ENCODE measurements at regions not wholly inside any gene's neighbourhood (a gene's known extent, or its start where the extent isn't known, plus 50 kb on each side); places are given as distances from the start of the nearest gene placed in this dataset.

DNA sequence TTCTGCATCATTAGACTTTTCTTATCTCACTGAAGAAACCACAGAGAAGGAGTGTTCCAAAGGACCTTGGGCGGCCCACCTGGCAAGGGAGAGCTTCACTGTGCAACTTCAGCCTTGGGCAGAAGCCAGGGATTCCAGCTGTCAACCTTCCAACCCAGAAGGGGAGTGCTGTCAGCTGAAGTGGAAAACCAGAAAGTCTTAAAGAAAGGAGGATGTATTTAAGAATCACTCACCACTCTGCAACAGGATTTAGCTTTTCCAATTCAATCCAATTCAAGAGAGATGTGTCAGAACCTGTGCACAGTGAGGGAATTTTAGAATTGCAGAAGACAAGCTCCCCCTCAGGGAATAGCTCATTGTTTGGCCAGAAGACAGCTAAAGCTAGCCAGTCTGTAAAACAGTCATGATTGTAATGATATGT, 553.7 kb downstream of the CD83 start:
- Histone ChIP-seq H3K36me3 (no peaks in the 10 kb centered on the region), H3K4me1 (no peaks in the 10 kb centered on the region), H3K4me3 (no peak overlapping the region), H3K9me3 (no peaks in the 10 kb centered on the region), H3K27ac (no peak overlapping the region), H3K27me3 (no peaks in the 10 kb centered on the region)
- WGBS, 2 donors = 45 to 56% methylated on average over 1 of the region's 1 CpG
- ATAC-seq (ENCODE audit: low FRiP score in 2 of 2) (peak in 1 of 2 donors; percentile 67), DNase-seq (no peak)
- TF ChIP-seq POLR2AphosphoS5 (IDR thresholded peaks at IDR 0.05) = no peak
- no peak for TF ChIP-seq POLR2A (IDR thresholded peaks at IDR 0.05)
- no peak for TF ChIP-seq EP300 (IDR thresholded peaks at IDR 0.05)
- TF ChIP-seq, protein P1, sequence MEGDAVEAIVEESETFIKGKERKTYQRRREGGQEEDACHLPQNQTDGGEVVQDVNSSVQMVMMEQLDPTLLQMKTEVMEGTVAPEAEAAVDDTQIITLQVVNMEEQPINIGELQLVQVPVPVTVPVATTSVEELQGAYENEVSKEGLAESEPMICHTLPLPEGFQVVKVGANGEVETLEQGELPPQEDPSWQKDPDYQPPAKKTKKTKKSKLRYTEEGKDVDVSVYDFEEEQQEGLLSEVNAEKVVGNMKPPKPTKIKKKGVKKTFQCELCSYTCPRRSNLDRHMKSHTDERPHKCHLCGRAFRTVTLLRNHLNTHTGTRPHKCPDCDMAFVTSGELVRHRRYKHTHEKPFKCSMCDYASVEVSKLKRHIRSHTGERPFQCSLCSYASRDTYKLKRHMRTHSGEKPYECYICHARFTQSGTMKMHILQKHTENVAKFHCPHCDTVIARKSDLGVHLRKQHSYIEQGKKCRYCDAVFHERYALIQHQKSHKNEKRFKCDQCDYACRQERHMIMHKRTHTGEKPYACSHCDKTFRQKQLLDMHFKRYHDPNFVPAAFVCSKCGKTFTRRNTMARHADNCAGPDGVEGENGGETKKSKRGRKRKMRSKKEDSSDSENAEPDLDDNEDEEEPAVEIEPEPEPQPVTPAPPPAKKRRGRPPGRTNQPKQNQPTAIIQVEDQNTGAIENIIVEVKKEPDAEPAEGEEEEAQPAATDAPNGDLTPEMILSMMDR (IDR thresholded peaks at IDR 0.05) = no peak

DNA sequence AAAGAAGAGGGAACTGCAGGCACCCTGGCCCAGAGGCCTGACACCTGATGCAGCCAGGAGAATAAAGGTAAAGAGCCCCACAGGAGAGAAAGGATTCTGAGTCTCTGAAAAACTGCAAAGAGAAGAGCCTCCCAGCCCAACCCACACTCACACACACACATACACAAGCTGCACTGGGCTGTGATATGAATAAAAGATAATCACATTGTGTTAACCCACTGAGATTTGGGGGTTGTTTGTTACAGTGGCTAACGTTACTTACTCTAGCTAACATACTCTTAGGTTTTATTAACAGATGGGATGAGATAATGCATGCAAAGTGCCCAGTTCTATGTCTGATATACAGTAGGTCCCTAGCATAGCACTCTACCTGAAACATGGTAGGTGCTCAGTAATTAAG, 554.4 kb downstream of the CD83 start:
- ATAC-seq (ENCODE audit: low FRiP score in 2 of 2) (no peak), DNase-seq (no peak)
- Histone ChIP-seq H3K27ac (no peak overlapping the region), H3K4me1 (no peaks in the 10 kb centered on the region), H3K27me3 (no peaks in the 10 kb centered on the region), H3K9me3 (no peaks in the 10 kb centered on the region), H3K36me3 (no peaks in the 10 kb centered on the region), H3K4me3 (no peak overlapping the region)
- TF ChIP-seq EP300 (IDR thresholded peaks at IDR 0.05) (no peak), POLR2A (IDR thresholded peaks at IDR 0.05) (no peak), POLR2AphosphoS5 (IDR thresholded peaks at IDR 0.05) (no peak)
- TF ChIP-seq, protein P1 (IDR thresholded peaks at IDR 0.05) = no peak
- 95 to 100% methylated on average over 1 of the region's 1 CpG for WGBS, 2 donors

DNA sequence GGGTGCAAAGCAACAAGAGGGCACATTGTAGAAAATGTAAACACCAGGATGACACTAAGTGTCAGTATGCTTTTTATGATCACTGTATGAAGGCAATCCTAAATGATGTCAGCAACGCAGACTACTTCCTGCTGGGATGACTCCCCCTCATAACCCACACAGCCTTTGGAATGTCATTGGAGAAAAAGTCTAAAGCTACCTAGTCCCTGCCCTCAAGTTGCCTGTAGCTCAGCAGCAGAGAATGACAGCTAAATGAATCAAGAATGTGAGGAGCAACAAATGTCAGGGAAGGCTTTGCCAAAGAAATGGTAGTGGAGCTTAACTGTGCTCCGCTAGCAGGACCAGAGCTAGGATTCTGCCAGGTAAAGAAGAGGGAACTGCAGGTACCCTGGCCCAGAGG, 555.6 kb downstream of the CD83 start:
- DNase-seq (no peak), ATAC-seq (ENCODE audit: low FRiP score in 2 of 2) (no peak)
- 88 to 89% methylated on average over 2 of the region's 2 CpGs for WGBS, 2 donors
- no peak overlapping the region for H3K4me3 ChIP-seq
- H3K4me1 ChIP-seq = no peaks in the 10 kb centered on the region
- H3K27me3 ChIP-seq = no peaks in the 10 kb centered on the region
- H3K9me3 ChIP-seq = no peaks in the 10 kb centered on the region
- TF ChIP-seq, protein P1 (IDR thresholded peaks at IDR 0.05) = no peak
- no peak for TF ChIP-seq POLR2A (IDR thresholded peaks at IDR 0.05)
- no peak for TF ChIP-seq POLR2AphosphoS5 (IDR thresholded peaks at IDR 0.05)
- no peak for TF ChIP-seq EP300 (IDR thresholded peaks at IDR 0.05)
- no peak overlapping the region for H3K27ac ChIP-seq
- H3K36me3 ChIP-seq = no peaks in the 10 kb centered on the region

DNA sequence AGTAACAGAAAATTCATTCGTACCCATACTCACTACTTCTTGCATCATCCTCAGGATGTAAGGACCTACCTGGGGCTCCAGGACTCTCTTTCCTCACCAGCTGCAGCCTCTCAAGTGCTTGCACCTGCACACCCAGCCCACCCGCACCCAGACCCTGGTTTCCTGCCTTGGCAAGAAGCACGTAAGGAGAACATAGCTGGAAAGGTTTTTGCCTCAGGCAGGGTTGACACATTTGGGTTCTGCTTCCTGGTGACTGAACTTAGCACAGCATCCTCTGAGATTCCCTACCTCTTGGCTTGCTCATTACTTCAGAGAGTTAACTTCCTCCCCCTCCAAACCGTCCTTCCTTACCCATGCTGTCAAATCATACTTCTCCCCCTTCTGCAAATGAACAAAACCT, 556.9 kb downstream of the CD83 start:
- Histone ChIP-seq H3K4me3 (no peak overlapping the region), H3K27ac (no peak overlapping the region), H3K9me3 (no peaks in the 10 kb centered on the region), H3K36me3 (no peaks in the 10 kb centered on the region), H3K27me3 (no peaks in the 10 kb centered on the region), H3K4me1 (no peaks in the 10 kb centered on the region)
- TF ChIP-seq, protein P1 (IDR thresholded peaks at IDR 0.05) = no peak
- TF ChIP-seq EP300 (IDR thresholded peaks at IDR 0.05) = no peak
- no peak for TF ChIP-seq POLR2AphosphoS5 (IDR thresholded peaks at IDR 0.05)
- TF ChIP-seq POLR2A (IDR thresholded peaks at IDR 0.05) = no peak
- DNase-seq (no peak), ATAC-seq (ENCODE audit: low FRiP score in 2 of 2) (no peak)
- WGBS, 2 donors = 86 to 90% methylated on average over 4 of the region's 4 CpGs

DNA sequence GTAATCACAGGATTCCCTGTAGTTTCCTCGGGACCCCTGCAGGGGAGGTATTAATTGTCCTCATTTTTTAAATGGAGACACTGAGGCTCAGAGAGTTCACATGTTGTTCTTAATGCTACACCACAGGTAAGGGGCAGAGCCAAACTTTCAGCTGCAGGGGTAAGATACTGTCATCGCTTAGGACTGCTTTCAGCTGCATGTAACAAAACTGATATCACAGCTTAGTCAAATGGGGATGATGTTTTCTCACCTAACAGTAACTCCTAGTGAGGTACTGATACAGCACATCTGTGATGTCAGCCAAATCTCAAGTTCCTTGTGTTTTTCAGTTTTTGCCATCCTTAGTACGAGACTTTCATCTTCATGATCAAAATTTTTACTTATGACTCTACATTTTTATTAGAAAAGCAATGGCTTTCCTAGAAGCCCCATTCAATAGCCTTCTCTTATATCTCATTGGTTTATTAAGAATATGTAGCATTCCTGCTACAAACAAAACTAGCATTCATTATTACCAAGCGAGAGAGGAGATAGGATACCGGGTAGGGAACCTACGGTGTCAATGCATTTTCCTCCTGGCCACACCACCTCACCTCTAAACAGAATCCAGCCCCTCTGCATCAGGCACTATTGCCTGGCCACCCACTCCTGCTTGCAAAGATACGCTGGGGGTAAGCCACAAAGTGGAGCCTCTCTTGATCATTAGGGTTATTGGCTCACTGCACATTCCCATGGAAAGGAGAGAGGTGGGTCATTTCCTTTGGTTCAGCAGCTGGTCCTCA, 557.5 kb downstream of the CD83 start:
- no peak overlapping the region for H3K27ac ChIP-seq
- TF ChIP-seq, protein P1 (IDR thresholded peaks at IDR 0.05) = no peak
- H3K36me3 ChIP-seq = no peaks in the 10 kb centered on the region
- DNase-seq (no peak), ATAC-seq (ENCODE audit: low FRiP score in 2 of 2) (no peak)
- no peaks in the 10 kb centered on the region for H3K4me1 ChIP-seq
- WGBS, 2 donors = 87 to 89% methylated on average over 7 of the region's 7 CpGs
- H3K9me3 ChIP-seq = no peaks in the 10 kb centered on the region
- H3K27me3 ChIP-seq = no peaks in the 10 kb centered on the region
- no peak overlapping the region for H3K4me3 ChIP-seq

Measured in upper lobe of left lung (tissue), 6 donors.